Stimulated activated CD4-positive, alpha-beta T cell treated with anti-CD3 and anti-CD28 coated beads, Interleukin-1b, Interleukin-23, amount 100 ng/mL, for 24 hours (primary cell): ENCODE measurements at regions not wholly inside any gene's neighbourhood (a gene's known extent, or its start where the extent isn't known, plus 50 kb on each side); places are given as distances from the start of the nearest gene placed in this dataset.
"Not testable (repeated sequence)": the region's sequence is repeated elsewhere in the genome, so short reads cannot be mapped to it uniquely, and the experiment has no call there.

Source experiments
- DNase-seq, 4 experiments: peaks; one replicate each; pipeline ENCODE4 v3.0.0-alpha.2; 2020; ENCODE audit warnings: low read depth in 4 of 4, low spot score in 1 of 4

DNA sequence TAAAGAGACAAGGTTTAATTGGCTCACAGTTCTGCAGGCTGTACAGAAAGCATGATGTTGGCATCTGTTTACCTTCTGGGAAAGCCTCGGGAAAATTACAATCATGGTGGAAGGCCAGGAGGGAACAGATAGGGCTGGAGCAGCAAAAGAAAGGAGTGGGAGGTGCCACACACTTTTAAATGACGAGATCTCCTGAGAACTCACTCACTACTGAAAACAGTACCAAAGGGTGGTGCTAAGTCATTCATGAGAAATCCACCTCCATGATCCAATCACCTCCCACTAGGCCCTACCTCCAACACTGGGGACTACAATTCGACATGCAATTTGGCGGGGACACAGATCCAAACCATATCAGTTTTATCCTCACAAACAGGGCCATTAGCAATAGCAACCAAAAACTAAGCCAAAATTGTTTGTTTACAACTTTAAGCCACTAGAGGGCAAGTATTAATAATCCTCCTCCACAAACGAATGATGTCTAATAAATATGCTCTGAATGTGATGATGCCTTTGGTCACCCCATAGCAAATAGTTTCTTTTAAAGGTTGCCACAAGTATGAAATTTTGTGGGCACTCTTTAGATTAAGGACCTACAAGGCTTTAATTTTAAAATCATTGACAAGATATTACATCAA is 129.2 kb upstream of the NRBF2 start:
- no peak for DNase-seq

- no peak for DNase-seq
Observed at GRCh38 chr10:62996925-62997324, 136.2 kb upstream of the NRBF2 start.

DNA sequence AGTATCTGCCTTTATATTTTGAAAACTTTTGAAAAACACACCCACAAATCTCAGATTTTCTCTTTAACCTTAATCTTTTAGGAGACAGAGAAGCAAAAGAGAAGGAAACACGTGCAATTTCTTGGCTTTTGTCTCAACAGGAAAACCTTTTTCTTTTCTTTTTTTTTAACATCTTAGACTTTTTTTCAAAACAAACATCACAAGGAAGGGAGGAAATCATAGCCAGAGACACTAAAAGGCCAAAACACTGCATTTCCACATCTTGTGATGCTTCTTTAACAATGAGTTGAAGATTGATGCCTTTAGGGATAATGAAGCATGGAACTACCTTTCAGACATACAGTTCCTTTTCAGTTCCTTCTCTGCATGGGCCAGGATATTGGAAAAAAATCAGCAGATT is 136.6 kb upstream of the NRBF2 start:
- DNase-seq, result no peak

- DNase-seq, result no peak
Observed at GRCh38 chr10:62993121-62993520, 140.0 kb upstream of the NRBF2 start.

DNA sequence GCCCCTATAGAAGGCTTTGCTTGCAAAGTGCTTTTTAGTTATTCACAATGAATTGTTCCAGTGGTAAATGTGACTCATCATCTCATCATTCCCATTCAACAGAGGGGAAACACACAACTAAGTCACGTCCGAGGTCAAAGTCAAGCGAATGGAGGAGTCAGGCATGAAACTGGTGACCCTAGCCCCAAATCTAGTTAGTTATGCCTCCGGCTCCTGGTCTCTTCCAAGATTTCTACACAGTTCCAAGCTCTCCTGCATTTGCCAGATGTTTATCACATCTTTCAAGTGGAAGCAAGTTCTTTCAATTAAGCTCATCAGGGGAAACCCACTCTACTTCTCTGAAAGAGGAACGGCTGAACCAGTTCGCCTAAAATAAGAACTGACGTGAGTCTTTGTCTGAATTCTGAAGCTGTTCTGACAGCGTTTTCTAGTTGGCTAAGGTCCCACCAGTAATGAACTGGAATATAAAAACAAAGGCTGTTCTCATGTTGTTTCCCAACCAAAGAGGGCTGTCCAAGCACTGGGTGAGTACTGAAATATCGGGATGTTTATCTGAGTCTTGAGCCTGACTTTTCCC is 140.9 kb upstream of the NRBF2 start:
- no peak for DNase-seq

- DNase-seq, result no peak
Observed at GRCh38 chr10:62990126-62990525, 143.0 kb upstream of the NRBF2 start.

GRCh38 chr10:62985807-62986600 is 147.1 kb upstream of the NRBF2 start:
- no peak for DNase-seq

GRCh38 chr10:62981096-62981495 is 152.0 kb upstream of the NRBF2 start:
- no peak for DNase-seq

DNA sequence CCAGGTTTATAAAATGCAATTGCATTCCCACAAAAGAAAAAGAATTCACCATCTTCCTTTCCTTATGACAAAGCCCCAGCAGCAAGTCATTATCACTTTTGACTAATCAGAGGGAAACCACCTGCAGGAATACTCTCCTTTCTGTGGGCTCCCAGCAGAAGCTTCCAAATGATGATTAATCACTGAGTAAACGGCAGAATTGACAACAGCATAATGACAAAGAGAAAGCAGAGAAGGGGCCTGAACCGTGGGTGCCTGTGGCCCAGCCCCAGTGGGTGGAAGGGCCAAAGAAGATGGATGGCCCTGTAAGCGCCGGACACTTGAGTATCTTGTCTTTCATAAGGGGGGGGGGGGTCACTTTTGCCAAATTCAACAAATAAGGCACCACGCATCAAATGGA is 152.4 kb upstream of the NRBF2 start:
- peak in 2 of 4 experiments; percentile 3 to 21 for DNase-seq

DNA sequence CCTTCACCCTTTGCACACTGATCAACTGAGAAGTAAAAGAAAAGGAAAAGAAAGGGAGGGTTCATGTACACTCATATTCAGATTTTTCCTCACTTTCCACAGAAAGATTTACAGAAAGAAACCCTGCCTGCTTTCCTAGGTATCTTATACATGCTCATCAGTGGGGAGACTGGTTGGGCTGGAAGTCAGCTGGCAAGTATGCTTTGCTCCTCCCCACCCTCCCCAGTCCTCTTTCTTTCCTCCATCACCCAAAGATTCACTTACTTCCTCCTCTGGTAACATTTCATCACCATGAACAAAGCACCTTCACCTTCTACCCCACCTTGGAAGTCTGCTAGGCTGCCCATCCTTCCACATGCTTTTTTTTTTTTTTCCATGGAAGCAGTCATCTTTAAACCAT is 153.2 kb upstream of the NRBF2 start:
- DNase-seq, result no peak

DNA sequence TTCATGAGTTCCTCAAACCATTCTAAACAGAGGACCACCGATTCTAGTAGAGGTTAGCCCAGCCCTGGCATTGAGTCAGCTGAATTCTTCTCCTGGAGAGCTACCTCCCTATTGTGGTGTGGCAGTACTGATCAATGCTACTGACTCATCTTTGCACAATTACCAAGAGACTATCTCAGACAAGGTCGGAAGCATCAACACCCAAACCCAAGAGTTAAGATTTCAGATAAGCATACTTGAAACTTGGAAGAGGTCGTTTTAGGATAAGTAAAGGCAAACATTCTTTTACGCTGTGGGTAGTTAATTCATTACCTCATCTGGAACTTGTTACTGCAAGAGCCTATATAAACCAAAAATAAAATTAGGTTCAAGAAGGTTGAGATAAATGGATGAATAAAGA is 154.6 kb upstream of the NRBF2 start:
- DNase-seq, result no peak

- not testable (repeated sequence) for DNase-seq
Observed at GRCh38 chr10:62974795-62975194, 158.3 kb upstream of the NRBF2 start.

- no peak for DNase-seq
Observed at GRCh38 chr10:62972103-62972502, 155.9 kb upstream of the EGR2 start.

DNA sequence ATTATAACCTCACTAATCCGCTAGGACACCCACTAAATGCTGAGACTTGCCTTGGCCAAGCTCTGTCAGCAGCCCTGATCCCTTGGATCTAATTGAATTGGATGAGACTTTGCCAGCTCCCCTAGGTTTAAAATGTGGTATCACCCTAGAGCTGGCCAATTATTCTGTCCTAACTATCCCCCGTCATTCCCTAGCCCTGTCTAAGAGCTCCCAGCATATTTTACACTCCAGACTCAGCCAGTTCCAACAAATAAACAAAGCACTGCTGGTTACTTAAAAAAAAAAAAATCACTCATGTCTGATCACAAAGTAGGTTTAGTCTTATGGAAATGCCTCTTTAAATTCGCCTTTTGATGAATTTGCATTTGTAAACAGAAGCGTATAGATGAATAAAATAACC is 147.9 kb upstream of the EGR2 start:
- DNase-seq, result no peak

DNA sequence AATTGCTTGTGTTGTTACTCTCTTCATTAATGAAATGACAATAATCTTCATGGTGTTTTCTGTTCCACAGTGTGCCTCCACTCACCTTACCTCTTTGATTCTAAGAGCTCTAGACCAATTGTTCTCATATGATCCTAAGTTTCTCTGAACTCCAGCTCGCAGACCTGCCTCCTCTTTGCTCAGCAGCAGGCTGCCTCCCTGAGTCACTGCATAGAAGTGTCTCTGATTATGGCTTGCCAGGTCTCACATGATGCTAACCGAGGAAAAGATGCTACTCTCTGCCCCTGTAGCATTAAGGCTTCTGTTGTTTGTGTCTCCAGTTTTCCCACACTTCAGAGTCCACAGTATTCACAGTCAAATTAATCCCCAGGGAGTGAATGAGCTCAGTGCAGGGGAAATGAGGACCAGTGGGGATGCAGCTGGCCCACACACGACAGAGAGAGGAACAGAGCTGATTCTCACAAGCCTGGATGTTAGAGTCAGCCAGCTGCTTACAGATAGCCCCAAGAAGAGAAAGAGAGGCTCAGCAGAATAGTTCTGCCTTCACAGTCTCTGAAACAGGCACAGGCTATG is 145.9 kb upstream of the EGR2 start:
- no peak for DNase-seq

GRCh38 chr10:62960416-62960815 is 144.2 kb upstream of the EGR2 start:
- no peak for DNase-seq

DNA sequence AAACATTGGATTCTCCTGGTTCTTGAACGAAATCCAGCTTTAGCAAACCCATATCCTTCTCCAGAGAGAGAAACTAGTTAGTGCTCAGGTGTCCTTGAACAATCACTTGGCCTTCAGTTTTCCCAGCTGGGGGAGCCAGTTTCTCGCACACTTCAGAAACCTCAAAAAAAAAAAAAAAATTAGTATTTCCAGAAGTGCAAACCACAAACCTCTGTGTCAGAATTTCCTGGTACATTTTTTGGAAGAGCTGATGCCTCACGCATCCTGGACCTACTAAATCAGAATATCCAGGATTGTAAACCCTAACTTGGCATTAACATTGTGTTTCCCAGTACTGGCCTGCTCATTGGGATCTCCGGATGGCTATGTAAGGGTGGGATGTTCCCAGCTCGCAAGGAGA is 143.4 kb upstream of the EGR2 start:
- DNase-seq, result no peak

DNA sequence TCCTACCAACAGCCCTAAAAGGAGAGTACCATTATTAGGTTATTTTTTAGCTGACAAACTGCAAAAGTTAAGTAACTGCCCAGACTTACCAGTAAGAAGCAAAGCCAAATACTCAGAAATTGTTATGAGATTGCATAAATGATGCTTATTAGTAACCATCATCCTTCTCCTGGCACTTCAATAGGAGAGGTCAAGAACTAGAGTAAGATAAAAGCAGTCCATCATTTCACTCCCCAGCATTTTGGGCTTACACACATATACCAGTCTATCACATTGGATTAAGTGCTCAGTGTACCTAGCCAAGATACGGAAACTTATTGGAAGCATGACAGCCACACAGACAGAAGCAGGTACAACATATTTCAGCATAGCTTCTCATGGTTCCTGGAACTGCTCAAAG is 142.8 kb upstream of the EGR2 start:
- DNase-seq, result no peak

DNA sequence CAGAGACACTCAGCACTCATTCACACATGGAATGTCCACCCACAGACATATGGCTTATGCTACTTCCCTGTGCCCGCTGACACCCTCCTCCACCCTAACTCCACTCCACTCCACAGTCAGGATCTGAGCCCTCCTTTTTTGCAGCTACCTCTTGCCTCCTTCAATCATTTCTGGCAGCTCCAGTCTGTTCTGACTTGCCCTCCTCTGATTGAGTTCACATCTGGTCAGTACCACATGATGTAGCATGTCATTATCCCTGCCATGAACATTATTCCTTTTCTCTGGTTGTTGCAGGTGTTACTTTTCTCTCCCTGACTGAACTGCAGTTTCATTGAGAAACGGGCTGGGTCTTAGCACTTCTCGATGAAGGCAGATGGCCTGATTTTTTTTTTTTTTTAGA is 130.1 kb upstream of the EGR2 start:
- DNase-seq, result no peak

- no peak for DNase-seq
Observed at GRCh38 chr10:62939698-62940097, 123.5 kb upstream of the EGR2 start.

- DNase-seq, result no peak
Observed at GRCh38 chr10:62938672-62939071, 122.5 kb upstream of the EGR2 start.

GRCh38 chr10:62937674-62938073 is 121.5 kb upstream of the EGR2 start:
- no peak for DNase-seq
